ENCODE measurements at regions not wholly inside any gene's neighbourhood (a gene's known extent, or its start where the extent isn't known, plus 50 kb on each side); places are given as distances from the start of the nearest gene placed in this dataset.

DNA sequence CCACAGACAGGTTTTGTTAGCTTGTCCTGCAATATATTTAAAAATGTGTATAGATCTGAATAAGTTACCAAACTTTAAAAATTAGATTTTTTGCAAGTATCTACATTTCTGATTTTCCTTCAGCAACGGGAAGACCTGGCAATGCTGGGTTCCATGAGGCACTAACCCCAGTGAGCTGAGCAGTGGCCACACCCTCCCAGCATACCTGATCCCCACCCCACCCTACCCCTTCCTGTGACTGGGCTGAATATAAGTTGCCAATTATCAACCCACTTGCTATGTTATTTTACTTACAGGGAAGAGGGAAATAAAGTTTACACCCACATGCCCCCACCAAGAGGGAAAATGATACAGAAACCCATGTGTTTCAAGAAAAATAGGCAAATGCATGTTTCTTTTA, 70.3 kb upstream of the RALGAPA2 start:
- TF ChIP-seq MAZ (CRISPR knock-in tag; conservative IDR thresholded peaks at IDR 0.05 in 1 of 2, IDR thresholded peaks at IDR 0.05 in 1 of 2) (no peak), CTBP1 (IDR thresholded peaks at IDR 0.05; ENCODE audit: borderline replicate concordance) (no peak), POLR2AphosphoS5 (IDR thresholded peaks at IDR 0.05; ENCODE audit: control insufficient read depth, insufficient read depth, low read depth, low read length) (no peak), ZNF354B (CRISPR knock-in tag; IDR thresholded peaks at IDR 0.05) (no peak), POLR2A (conservative IDR thresholded peaks at IDR 0.05) (no peak)
- TF ChIP-seq, protein P1, sequence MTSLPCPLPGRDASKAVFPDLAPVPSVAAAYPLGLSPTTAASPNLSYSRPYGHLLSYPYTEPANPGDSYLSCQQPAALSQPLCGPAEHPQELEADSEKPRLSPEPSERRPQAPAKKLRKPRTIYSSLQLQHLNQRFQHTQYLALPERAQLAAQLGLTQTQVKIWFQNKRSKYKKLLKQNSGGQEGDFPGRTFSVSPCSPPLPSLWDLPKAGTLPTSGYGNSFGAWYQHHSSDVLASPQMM (CRISPR knock-in tag; IDR thresholded peaks at IDR 0.05): no peak

Measured in K562 (cell line).